Mesenchymal stem cell (in vitro differentiated cells and primary cell): ENCODE measurements at regions not wholly inside any gene's neighbourhood (a gene's known extent, or its start where the extent isn't known, plus 50 kb on each side); places are given as distances from the start of the nearest gene placed in this dataset.

Experiments used
- DNase-seq: peaks from one replicate; pipeline ENCODE4 v3.0.0-alpha.2; 2013
- H2AFZ ChIP-seq: one replicate; pipeline ENCODE4 v1.6.1; 2013; ENCODE audit warnings: low read depth, mild to moderate bottlenecking, control low read depth, inconsistent platforms, low read length, moderate library complexity
- H2AK5ac ChIP-seq: 2 replicates; pipeline ENCODE4 v1.6.1; 2013; ENCODE audit warnings: low read length, moderate library complexity, mild to moderate bottlenecking, inconsistent platforms; ENCODE audit not compliant: severe bottlenecking
- H2BK120ac ChIP-seq: one replicate; pipeline ENCODE4 v1.6.1; 2013; ENCODE audit warnings: low read depth, mild to moderate bottlenecking, inconsistent platforms, low read length, moderate library complexity
- H2BK12ac ChIP-seq, 2 experiments: one replicate each; pipeline ENCODE4 v1.6.1; 2013; ENCODE audit warnings: inconsistent platforms in 2 of 2, low read length in 2 of 2, mild to moderate bottlenecking in 2 of 2, moderate library complexity in 2 of 2, control low read depth in 1 of 2
- H2BK15ac ChIP-seq: one replicate; pipeline ENCODE4 v1.6.1; 2013; ENCODE audit warnings: mild to moderate bottlenecking, low read depth, inconsistent platforms; ENCODE audit not compliant: poor library complexity, severe bottlenecking
- H2BK5ac ChIP-seq: 2 replicates; pipeline ENCODE4 v1.6.1; 2013; ENCODE audit warnings: low read depth, mild to moderate bottlenecking, low read length, control low read depth, inconsistent platforms; ENCODE audit not compliant: poor library complexity, severe bottlenecking
- H3K14ac ChIP-seq, 2 experiments: one replicate each; pipeline ENCODE4 v1.6.1; 2013; ENCODE audit warnings: inconsistent platforms in 2 of 2, low read length in 2 of 2, control low read depth in 1 of 2, mild to moderate bottlenecking in 1 of 2, moderate library complexity in 1 of 2
- H3K18ac ChIP-seq, 2 experiments: one replicate each; pipeline ENCODE4 v1.6.1; 2013; ENCODE audit warnings: inconsistent platforms in 2 of 2, low read length in 2 of 2, control low read depth in 1 of 2, low read depth in 1 of 2, mild to moderate bottlenecking in 1 of 2
- H3K23ac ChIP-seq, 2 experiments: one replicate each; pipeline ENCODE4 v1.6.1; 2013; ENCODE audit warnings: inconsistent platforms in 2 of 2, low read length in 2 of 2, mild to moderate bottlenecking in 2 of 2, moderate library complexity in 2 of 2, control low read depth in 1 of 2
- H3K27ac ChIP-seq: 2 replicates; pipeline ENCODE4 v1.5.1; 2013; ENCODE audit warnings: mild to moderate bottlenecking, moderate library complexity, low read length, control low read depth, inconsistent platforms; ENCODE audit not compliant: poor library complexity, severe bottlenecking
- H3K27me3 ChIP-seq, 2 experiments: 2 replicates each; pipeline versions ENCODE4 v1.6.1 to v1.7.0; 2013; ENCODE audit warnings: low read length in 2 of 2, mild to moderate bottlenecking in 2 of 2, moderate library complexity in 2 of 2, control low read depth in 1 of 2, inconsistent platforms in 1 of 2; ENCODE audit not compliant: control insufficient read depth in 1 of 2, insufficient read depth in 1 of 2
- H3K36me3 ChIP-seq, 2 experiments: 2 replicates each; pipeline versions ENCODE4 v1.6.1 to v1.7.0; 2013; ENCODE audit warnings: low read length in 2 of 2, control low read depth in 1 of 2, inconsistent platforms in 1 of 2, low read depth in 1 of 2, mild to moderate bottlenecking in 1 of 2; ENCODE audit not compliant: insufficient read depth in 2 of 2, control insufficient read depth in 1 of 2
- H3K4ac ChIP-seq, 2 experiments: one replicate each; pipeline ENCODE4 v1.6.1; 2013; ENCODE audit warnings: inconsistent platforms in 2 of 2, low read length in 2 of 2, mild to moderate bottlenecking in 2 of 2, moderate library complexity in 2 of 2, control low read depth in 1 of 2, low read depth in 1 of 2
- H3K4me1 ChIP-seq: 2 replicates; pipeline ENCODE4 v1.6.1; 2013; ENCODE audit warnings: low read depth, low read length, control low read depth; ENCODE audit not compliant: control insufficient read depth, insufficient read depth
- H3K4me2 ChIP-seq: 2 replicates; pipeline ENCODE4 v1.6.1; 2013; ENCODE audit warnings: low read length, mild to moderate bottlenecking, inconsistent platforms; ENCODE audit not compliant: poor library complexity, severe bottlenecking
- H3K4me3 ChIP-seq, 2 experiments: 2 replicates each; pipeline versions ENCODE4 v1.5.1 to v1.7.0; 2013; ENCODE audit warnings: low read length in 2 of 2, mild to moderate bottlenecking in 2 of 2, control low read depth in 1 of 2, low read depth in 1 of 2; ENCODE audit not compliant: insufficient read depth in 1 of 2
- H3K79me1 ChIP-seq: replicated peaks from 2 replicates; pipeline ENCODE4 v1.6.1; 2013; ENCODE audit warnings: mild to moderate bottlenecking, control low read depth, low read length, inconsistent platforms; ENCODE audit not compliant: poor library complexity, severe bottlenecking
- H3K9ac ChIP-seq: 2 replicates; pipeline ENCODE4 v1.7.0; 2013; ENCODE audit warnings: mild to moderate bottlenecking, low read length, moderate library complexity
- H3K9me3 ChIP-seq: 2 replicates; pipeline ENCODE4 v1.7.0; 2013; ENCODE audit warnings: mild to moderate bottlenecking, low read length; ENCODE audit not compliant: control insufficient read depth
- H4K8ac ChIP-seq: one replicate; pipeline ENCODE4 v1.6.1; 2013; ENCODE audit warnings: inconsistent platforms, mild to moderate bottlenecking, low read length, moderate library complexity
- H4K91ac ChIP-seq: one replicate; pipeline ENCODE4 v1.6.1; 2013; ENCODE audit warnings: mild to moderate bottlenecking, low read length, inconsistent platforms
- WGBS: methylation state at CpG from one replicate; pipeline ENCODE4 v1.1.7; 2013; ENCODE audit warnings: mixed read lengths; 5-methylcytosine and 5-hydroxymethylcytosine counted together

DNA sequence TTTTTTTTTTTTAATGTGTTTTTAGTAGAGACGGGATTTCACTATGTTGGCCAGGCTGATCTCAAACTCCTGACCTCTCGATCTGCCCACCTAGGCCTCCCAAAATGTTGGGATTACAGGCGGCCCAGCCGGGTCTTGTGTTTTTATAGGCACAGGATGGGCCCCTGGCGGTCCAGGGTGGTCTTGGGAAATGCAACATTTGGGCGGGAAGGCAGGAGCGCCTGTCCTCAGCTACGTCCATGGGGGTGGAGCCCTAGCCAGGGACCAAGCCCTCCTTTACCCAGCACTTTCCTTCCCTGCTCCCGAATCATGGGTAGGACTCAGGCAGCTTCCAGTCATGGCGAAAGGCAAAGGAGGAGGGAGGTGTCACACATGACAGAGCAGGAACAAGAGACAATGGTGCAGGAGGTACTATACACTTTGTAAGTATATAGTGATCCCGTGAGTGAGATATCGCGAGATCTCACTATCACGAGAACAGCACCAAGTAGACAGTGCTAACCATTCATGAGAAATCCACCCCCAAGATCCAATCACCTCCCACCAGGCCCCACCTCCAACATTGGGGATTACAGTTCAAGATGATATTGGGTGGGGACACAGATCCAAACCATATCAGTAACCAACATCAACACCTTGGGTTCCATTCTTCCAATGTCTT is 226.7 kb upstream of the WSCD1 start:
- no peak overlapping the region for H3K9ac ChIP-seq
- H3K4ac ChIP-seq, result no peak overlapping the region
- no peak overlapping the region for H2BK120ac ChIP-seq
- H3K4me3 ChIP-seq, result no peak overlapping the region
- H3K9me3 ChIP-seq, result no peaks in the 10 kb centered on the region
- no peak overlapping the region for H2AFZ ChIP-seq
- no peak overlapping the region for H3K4me2 ChIP-seq
- no peaks in the 10 kb centered on the region for H3K79me1 ChIP-seq
- H2BK15ac ChIP-seq, result no peak overlapping the region
- no peak overlapping the region for H2BK12ac ChIP-seq
- H4K8ac ChIP-seq, result no peak overlapping the region
- H3K27ac ChIP-seq, result no peak overlapping the region
- no peak overlapping the region for H3K18ac ChIP-seq
- peaks cover 2% of the 10 kb centered on the region for H3K4me1 ChIP-seq
- no peak overlapping the region for H4K91ac ChIP-seq
- H2AK5ac ChIP-seq, result no peak overlapping the region
- no peak for DNase-seq
- 92% methylated on average over 11 of the region's 14 CpGs for WGBS
- no peaks in the 10 kb centered on the region for H3K36me3 ChIP-seq
- no peak overlapping the region for H2BK5ac ChIP-seq
- no peaks in the 10 kb centered on the region for H3K27me3 ChIP-seq
- no peak overlapping the region for H3K23ac ChIP-seq
- no peak overlapping the region for H3K14ac ChIP-seq

- no peaks in the 10 kb centered on the region for H3K9me3 ChIP-seq
- no peaks in the 10 kb centered on the region for H3K36me3 ChIP-seq
- no peaks in the 10 kb centered on the region for H3K27me3 ChIP-seq
- no peak overlapping the region for H2BK5ac ChIP-seq
- H3K79me1 ChIP-seq, result no peaks in the 10 kb centered on the region
- H3K18ac ChIP-seq, result no peak overlapping the region
- no peak overlapping the region for H3K4me2 ChIP-seq
- no peak overlapping the region for H2AK5ac ChIP-seq
- H3K23ac ChIP-seq, result no peak overlapping the region
- DNase-seq, result no peak
- no peak overlapping the region for H3K4me3 ChIP-seq
- H2BK120ac ChIP-seq, result no peak overlapping the region
- no peak overlapping the region for H4K91ac ChIP-seq
- peaks cover 2% of the 10 kb centered on the region for H3K4me1 ChIP-seq
- H3K9ac ChIP-seq, result no peak overlapping the region
- no peak overlapping the region for H2AFZ ChIP-seq
- no peak overlapping the region for H4K8ac ChIP-seq
- H3K14ac ChIP-seq, result no peak overlapping the region
- H3K27ac ChIP-seq, result no peak overlapping the region
- no peak overlapping the region for H2BK15ac ChIP-seq
- WGBS, result no CpG with 5 or more reads among the region's 5 CpGs
- no peak overlapping the region for H3K4ac ChIP-seq
- no peak overlapping the region for H2BK12ac ChIP-seq
Observed at GRCh38 chr17:5846001-5846400, 224.2 kb upstream of the WSCD1 start.

DNA sequence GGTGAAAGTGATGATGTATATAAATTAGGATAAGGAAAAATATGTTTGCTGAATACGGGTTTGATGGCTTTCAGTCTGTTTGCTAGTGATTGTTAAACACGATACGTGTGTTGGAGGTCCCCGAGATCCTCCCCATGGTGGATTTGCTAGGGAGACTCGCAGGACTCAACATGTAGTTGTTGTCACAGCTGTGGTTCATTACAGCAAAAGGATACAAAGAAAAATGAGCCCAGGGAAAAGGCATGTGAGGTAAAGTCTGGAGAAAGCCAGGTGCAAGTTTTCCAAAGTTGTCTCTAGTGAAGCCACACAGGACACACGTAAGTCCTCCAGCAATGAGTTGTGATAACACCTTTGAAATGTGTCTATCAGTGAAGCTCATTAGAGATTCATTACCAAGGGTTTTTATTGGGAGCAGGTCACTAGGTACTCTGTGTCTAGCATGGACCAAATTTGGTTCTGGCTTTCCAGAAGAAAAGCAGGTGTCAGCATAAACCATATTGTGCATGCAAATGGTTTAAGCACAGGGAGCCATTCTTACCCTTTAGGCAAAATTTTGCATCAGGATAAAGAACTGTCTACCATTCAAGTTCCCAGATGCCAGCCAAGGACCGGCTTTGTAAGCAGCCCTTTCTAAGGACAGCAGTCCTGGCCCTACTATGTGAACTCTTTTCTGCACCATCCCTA is 215.2 kb upstream of the WSCD1 start:
- no peak for DNase-seq
- Histone ChIP-seq H3K23ac (no peak overlapping the region), H3K9me3 (no peaks in the 10 kb centered on the region), H4K91ac (no peak overlapping the region), H3K4me3 (no peak overlapping the region), H3K27ac (no peak overlapping the region), H3K27me3 (peaks cover 0 to 6% of the 10 kb centered on the region in 2 experiments), H2AK5ac (no peak overlapping the region), H3K36me3 (no peaks in the 10 kb centered on the region), H2BK5ac (no peak overlapping the region), H2BK12ac (no peak overlapping the region), H3K14ac (no peak overlapping the region), H3K4me1 (no peaks in the 10 kb centered on the region), H3K9ac (no peak overlapping the region), H3K4ac (no peak overlapping the region), H3K79me1 (no peaks in the 10 kb centered on the region), H2BK120ac (no peak overlapping the region), H3K18ac (no peak overlapping the region), H2AFZ (no peak overlapping the region), H2BK15ac (no peak overlapping the region), H3K4me2 (no peak overlapping the region), H4K8ac (no peak overlapping the region)
- 90% methylated on average over 7 of the region's 7 CpGs for WGBS

- Histone ChIP-seq H4K8ac (no peak overlapping the region), H3K4me3 (no peak overlapping the region), H3K36me3 (no peaks in the 10 kb centered on the region), H4K91ac (no peak overlapping the region), H3K9me3 (no peaks in the 10 kb centered on the region), H2AK5ac (no peak overlapping the region), H3K18ac (no peak overlapping the region), H2BK120ac (no peak overlapping the region), H2BK12ac (no peak overlapping the region), H3K79me1 (no peaks in the 10 kb centered on the region), H3K27ac (no peak overlapping the region), H3K9ac (no peak overlapping the region), H3K27me3 (peaks cover 0 to 21% of the 10 kb centered on the region in 2 experiments), H3K23ac (no peak overlapping the region), H2AFZ (no peak overlapping the region), H3K14ac (no peak overlapping the region), H3K4me2 (no peak overlapping the region), H2BK5ac (no peak overlapping the region), H3K4me1 (peaks cover 1% of the 10 kb centered on the region), H2BK15ac (no peak overlapping the region), H3K4ac (no peak overlapping the region)
- 86% methylated on average over 4 of the region's 4 CpGs for WGBS
- DNase-seq, result no peak
Observed at GRCh38 chr17:5861246-5861645, 208.9 kb upstream of the WSCD1 start.
